Lung (tissue), 11 donors: ENCODE measurements at regions not wholly inside any gene's neighbourhood (a gene's known extent, or its start where the extent isn't known, plus 50 kb on each side); places are given as distances from the start of the nearest gene placed in this dataset.
A peak's percentile ranks its signal among the peaks of the same experiment; 100 is the strongest.

Experiments
- ATAC-seq: fragments of 200-7000 bp; cut with Tn5 transposase; one replicate; pipeline ENCODE4 v1.9.1; 2020; ENCODE audit warnings: moderate number of reproducible peaks; ENCODE audit not compliant: insufficient read depth, low FRiP score
- DNase-seq, 3 donors: peaks; one replicate each; pipeline ENCODE4 v3.0.0-alpha.2; 2013 to 2017
- H3K27ac ChIP-seq, 2 donors: one replicate each; pipeline ENCODE4 v1.5.1; 2013; ENCODE audit warnings: mild to moderate bottlenecking in 2 of 2, moderate library complexity in 2 of 2, control low read depth in 1 of 2, inconsistent platforms in 1 of 2, low read depth in 1 of 2, low read length in 1 of 2
- H3K27me3 ChIP-seq, 3 donors: one replicate each; pipeline ENCODE4 v1.5.1; 2013; ENCODE audit warnings: low read length in 2 of 3; ENCODE audit not compliant: control insufficient read depth in 3 of 3, insufficient read depth in 3 of 3
- H3K36me3 ChIP-seq, 4 donors: one replicate each; pipeline ENCODE4 v1.5.1; 2013; ENCODE audit warnings: low read length in 4 of 4, mild to moderate bottlenecking in 1 of 4, moderate library complexity in 1 of 4; ENCODE audit not compliant: control insufficient read depth in 4 of 4, insufficient read depth in 4 of 4
- H3K4me1 ChIP-seq, 5 donors: one replicate each; pipeline ENCODE4 v1.5.1; 2013; ENCODE audit warnings: low read length in 5 of 5, mild to moderate bottlenecking in 2 of 5, moderate library complexity in 1 of 5; ENCODE audit not compliant: control insufficient read depth in 5 of 5, insufficient read depth in 5 of 5
- H3K4me3 ChIP-seq: one replicate; pipeline ENCODE4 v1.5.1; 2013; ENCODE audit warnings: mild to moderate bottlenecking, control low read depth, moderate library complexity
- H3K9ac ChIP-seq, 2 donors: one replicate each; pipeline ENCODE4 v1.5.1; 2013; ENCODE audit warnings: low read length in 2 of 2, control low read depth in 1 of 2; ENCODE audit not compliant: insufficient read depth in 1 of 2
- H3K9me3 ChIP-seq, 4 donors: one replicate each; pipeline ENCODE4 v1.5.1; 2013; ENCODE audit warnings: low read length in 3 of 4, mild to moderate bottlenecking in 1 of 4, moderate library complexity in 1 of 4; ENCODE audit not compliant: control insufficient read depth in 4 of 4, insufficient read depth in 3 of 4
- CTCF ChIP-seq: IDR thresholded peaks from 2 replicates; pipeline ENCODE4 v1.5.1; 2012; ENCODE audit warnings: mild to moderate bottlenecking; ENCODE audit errors: control extremely low read depth, extremely low read depth
- WGBS, 2 donors: extraction: QIAGEN DNeasy Blood & Tissue Kit; methylation state at CpG; one replicate each; pipeline ENCODE4 v1.1.7; 2013; 5-methylcytosine and 5-hydroxymethylcytosine counted together
- donor health status: control.
- donor health status: control.
- donor health status: Bipolar disorder and iron deficiency.
- donor health status: healthy.
- donor health status: DM: yes; HTN: yes; CAD: no.

- 24 to 53% methylated on average over 5 of the region's 5 CpGs for WGBS, 2 donors
- no peak for ATAC-seq
- Histone ChIP-seq H3K27ac (no peak overlapping the region), H3K27me3 (no peaks in the 10 kb centered on the region), H3K9ac (no peak overlapping the region), H3K9me3 (no peaks in the 10 kb centered on the region), H3K36me3 (no peaks in the 10 kb centered on the region), H3K4me3 (no peak overlapping the region), H3K4me1 (peaks cover 0 to 16% (median 4%) of the 10 kb centered on the region in 5 donors)
- no peak for TF ChIP-seq CTCF
- no peak for DNase-seq
These were observed 143.9 kb upstream of the ITGA6 start for GRCh38 chr2:172283476-172283875.

GRCh38 chr2:172284209-172284608 lies 143.2 kb upstream of the ITGA6 start:
- 93 to 98% methylated on average over 4 of the region's 4 CpGs for WGBS, 2 donors
- TF ChIP-seq CTCF: no peak

GRCh38 chr2:172285010-172285621 lies 142.3 kb upstream of the ITGA6 start:
- no peaks in the 10 kb centered on the region for H3K9me3 ChIP-seq
- no peak for TF ChIP-seq CTCF
- H3K4me1 ChIP-seq: peaks cover 0 to 16% (median 4%) of the 10 kb centered on the region in 5 donors
- peak overlapping the region in 1 of 2 donors; percentile 28 for H3K27ac ChIP-seq
- no peaks in the 10 kb centered on the region for H3K36me3 ChIP-seq
- WGBS, 2 donors: 36 to 46% methylated on average over 5 of the region's 5 CpGs
- no peak overlapping the region for H3K9ac ChIP-seq
- DNase-seq (peak; percentile 59 to 65 (median 62)), ATAC-seq (no peak)
- no peaks in the 10 kb centered on the region for H3K27me3 ChIP-seq
- no peak overlapping the region for H3K4me3 ChIP-seq

More at GRCh38 chr2:172284209-172284608, 143.2 kb upstream of the ITGA6 start:
- ATAC-seq (no peak), DNase-seq (no peak)
- Histone ChIP-seq H3K4me1 (peaks cover 0 to 16% (median 4%) of the 10 kb centered on the region in 5 donors), H3K27ac (no peak overlapping the region), H3K4me3 (no peak overlapping the region), H3K9ac (no peak overlapping the region), H3K9me3 (no peaks in the 10 kb centered on the region), H3K36me3 (no peaks in the 10 kb centered on the region), H3K27me3 (no peaks in the 10 kb centered on the region)

GRCh38 chr2:172285760-172286159 lies 141.6 kb upstream of the ITGA6 start:
- DNase-seq (no peak), ATAC-seq (no peak)
- Histone ChIP-seq H3K36me3 (no peaks in the 10 kb centered on the region), H3K4me1 (peaks cover 0 to 16% (median 4%) of the 10 kb centered on the region in 5 donors), H3K9ac (no peak overlapping the region), H3K4me3 (no peak overlapping the region), H3K27me3 (no peaks in the 10 kb centered on the region), H3K9me3 (no peaks in the 10 kb centered on the region), H3K27ac (no peak overlapping the region)
- 48 to 51% methylated on average over 9 of the region's 9 CpGs for WGBS, 2 donors
- TF ChIP-seq CTCF: no peak
